Embryonic facial prominence (tissue), 1 donor: ENCODE measurements at regions not wholly inside any gene's neighbourhood (a gene's known extent, or its start where the extent isn't known, plus 50 kb on each side); places are given as distances from the start of the nearest gene placed in this dataset.

ENCODE experiments used
- DNase-seq: peaks from one replicate; pipeline ENCODE4 v3.0.0-alpha.2; 2016; ENCODE audit errors: extremely low spot score

DNA sequence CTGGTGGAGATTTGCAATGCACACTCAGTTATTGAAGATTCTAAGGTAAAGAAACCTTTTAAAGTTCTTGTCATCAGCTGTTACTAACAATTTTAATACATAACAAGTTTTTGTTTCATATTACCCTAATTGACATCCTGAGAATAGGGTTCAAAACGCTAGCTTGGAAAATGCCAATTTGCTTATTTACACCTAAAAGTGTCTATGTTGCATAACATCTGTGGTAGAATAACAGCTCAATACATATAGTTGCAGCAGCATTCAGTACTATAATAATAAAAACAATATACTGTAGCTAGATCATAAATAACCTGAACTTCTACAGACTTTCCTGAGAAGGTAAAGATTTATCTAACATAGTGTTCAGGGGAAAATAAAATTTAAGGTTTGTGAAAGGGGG lies 219.0 kb downstream of the OSR1 start:
- DNase-seq: no peak

- DNase-seq: no peak
These were observed 220.1 kb downstream of the OSR1 start for GRCh38 chr2:19138264-19138825.

- no peak for DNase-seq
These were observed 221.0 kb downstream of the OSR1 start for GRCh38 chr2:19137433-19137832.

GRCh38 chr2:19132967-19133366 lies 225.5 kb downstream of the OSR1 start:
- no peak for DNase-seq

DNA sequence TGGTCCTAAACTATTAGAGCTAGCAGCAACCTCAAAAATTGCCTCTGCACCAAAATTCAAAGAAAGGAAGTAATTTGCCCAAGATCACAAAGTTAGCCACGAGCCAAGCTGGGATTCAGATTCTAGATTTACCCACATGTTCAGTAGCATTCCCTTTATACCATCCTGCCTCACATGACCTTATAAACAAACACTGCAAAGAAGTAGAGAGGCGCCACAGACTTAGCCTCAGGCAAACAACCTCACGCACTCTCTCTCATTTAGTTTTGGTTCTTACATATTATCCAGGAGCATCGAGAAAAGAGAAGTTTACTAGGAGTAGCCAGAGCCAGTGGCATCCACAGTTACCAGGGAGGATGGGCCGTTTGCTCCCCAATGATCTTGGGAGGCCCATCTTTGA lies 226.6 kb downstream of the OSR1 start:
- no peak for DNase-seq

GRCh38 chr2:19128148-19128547 lies 230.3 kb downstream of the OSR1 start:
- DNase-seq: no peak

DNA sequence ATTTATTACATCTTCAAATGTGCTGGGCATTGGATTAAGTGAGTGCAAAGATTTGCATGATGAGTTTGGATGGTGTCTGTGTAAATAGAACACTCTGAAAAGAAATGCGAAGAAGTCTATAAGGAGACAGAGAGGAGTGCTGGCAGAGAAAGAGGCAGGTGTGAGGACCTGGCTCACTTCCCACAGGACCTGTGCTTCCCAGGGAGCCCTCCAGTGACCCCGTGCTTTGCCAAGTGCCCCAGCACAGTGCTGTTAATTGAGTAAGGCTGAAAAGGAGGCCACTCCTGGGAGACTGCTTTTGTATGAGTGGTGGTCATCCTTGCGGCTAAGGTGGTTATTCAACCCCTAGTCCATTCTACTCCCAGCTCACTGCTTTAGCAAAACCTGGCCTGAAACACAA lies 230.8 kb downstream of the OSR1 start:
- no peak for DNase-seq

DNA sequence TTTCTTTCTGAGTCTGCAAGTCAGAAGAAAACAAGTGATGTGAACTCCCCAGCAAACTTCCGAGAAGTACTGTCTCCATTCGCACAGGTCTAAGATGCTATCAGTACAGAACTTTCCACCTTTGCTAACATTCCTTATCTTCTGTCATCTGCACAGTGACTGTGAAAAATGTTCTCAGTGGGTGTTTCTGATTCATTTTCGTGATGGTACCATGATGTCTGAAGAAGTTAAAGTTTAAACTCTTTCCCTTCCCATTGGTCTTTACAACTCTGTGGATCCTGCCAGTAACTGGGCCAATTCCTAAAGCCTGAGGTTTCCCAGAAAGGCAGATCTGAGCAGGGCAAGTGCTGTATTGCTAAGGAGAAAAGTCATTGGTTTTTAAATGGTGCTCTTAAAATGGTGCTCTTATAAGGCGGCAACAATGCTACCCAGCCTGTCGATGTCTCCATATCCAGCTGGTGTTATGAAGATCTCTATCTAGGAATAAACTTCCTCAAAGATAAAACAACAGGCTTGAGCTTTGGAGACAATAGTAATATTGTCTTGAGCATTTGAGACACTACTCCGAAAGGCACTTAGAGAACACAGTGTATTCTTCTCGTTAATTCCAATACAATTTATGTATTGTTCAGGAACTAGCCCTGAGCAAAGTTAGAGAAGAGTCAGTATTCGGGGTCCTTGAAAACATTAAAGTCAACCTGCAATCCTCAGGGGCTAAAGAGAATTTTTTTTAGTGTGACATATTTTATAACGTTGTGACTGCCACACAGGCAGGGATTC lies 232.3 kb downstream of the OSR1 start:
- no peak for DNase-seq

- DNase-seq: no peak
These were observed 234.3 kb downstream of the OSR1 start for GRCh38 chr2:19124135-19124534.

DNA sequence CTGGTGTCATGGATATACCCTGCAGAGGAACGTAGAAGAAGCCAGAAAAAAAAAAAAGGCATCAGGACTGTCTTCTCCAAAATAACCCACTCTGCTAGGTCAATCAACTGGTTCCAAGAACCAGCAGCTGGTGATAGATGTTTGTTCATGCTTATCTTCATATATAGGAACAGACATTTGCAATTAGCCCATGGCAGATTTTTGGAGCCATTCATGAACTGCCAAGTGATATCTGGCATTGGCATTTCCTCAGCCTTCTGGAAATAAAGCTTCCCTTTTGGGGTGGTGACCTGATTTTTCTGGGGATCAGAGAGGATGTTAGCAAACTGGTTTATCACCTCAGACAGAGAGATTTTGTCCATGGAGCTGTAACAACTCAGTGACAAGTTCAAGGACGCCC lies 234.9 kb downstream of the OSR1 start:
- DNase-seq: no peak

GRCh38 chr2:19122220-19122619 lies 236.2 kb downstream of the OSR1 start:
- no peak for DNase-seq

DNA sequence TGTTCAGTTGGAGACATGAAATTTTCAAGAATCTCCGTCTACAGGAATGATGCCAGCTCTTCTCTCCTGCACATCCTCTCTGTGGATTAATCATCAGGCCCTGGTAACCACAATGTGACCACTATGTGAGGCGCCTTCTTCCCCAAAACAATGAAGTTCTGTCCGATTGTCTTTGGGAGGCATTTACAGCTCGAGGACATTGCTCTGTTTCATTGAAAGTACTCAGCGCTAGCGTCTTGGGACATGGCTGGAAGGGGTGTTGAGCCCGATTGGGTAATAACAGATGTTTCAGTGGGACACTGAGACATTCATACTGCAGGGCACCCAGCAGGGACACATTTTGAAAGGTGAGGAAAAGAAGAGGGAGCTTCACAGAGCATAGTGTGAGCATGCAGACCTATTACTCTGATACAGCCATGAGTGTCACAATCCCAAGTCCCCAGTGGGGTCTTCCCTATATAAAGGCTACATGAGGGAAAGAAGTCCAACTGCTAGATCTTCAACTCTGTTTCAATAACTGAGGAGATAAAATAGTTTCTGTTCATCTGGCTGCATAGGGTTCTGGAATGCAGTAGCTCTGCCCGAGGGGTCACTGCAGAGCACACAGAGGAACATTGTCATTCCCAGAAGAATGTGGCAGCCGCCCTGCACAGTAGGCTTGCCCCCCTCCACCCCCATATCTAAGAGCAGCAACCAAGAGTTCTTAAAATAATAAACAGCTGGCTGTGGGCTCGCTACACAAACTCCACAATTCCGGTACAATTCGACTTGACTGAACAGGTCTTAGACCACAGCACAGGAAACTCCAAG lies 237.3 kb downstream of the OSR1 start:
- DNase-seq: no peak

DNA sequence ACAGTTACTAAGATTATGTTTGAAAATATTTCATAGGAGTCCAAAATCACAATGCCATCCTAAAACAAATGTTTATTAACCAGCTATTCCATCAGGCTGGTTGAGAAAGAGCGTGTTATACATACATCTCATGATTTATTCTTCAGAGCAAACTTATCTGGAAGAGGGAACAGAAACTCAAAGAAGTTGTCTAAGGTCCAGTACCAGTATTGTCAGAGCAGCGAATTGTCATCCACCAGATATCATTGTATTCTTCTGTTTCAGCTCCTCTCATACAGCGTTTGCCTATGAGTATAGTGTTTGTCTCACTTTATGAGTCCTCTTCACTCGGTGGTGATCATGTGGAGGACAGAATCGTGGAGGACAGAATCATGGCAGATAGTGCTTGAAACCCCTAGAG lies 238.2 kb downstream of the OSR1 start:
- no peak for DNase-seq

GRCh38 chr2:19119326-19120001 lies 239.0 kb downstream of the OSR1 start:
- DNase-seq: no peak

- DNase-seq: no peak
These were observed 241.5 kb downstream of the OSR1 start for GRCh38 chr2:19116918-19117317.

DNA sequence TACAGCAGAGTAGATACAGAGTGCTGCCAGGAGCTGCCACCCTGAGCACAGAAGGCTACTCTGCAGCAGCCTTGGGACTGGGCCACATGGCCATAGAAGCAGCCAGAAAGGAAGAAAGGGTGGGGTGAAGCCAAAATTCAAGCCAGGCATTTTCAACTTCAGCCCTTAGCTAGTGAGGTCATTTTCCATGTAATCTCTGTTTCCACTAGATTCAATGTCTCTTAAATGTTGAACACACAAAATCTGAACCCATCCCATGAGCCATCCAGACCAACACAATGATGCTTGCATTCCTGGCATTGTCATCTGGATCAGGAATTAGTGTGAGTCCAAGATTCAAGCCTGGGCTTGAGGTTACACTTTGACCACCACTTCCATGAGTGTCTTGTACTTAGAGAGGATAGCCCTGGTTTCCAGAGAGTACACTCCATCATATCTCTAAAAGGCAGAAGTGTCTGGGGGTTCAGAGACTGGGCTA lies 243.6 kb downstream of the OSR1 start:
- no peak for DNase-seq

GRCh38 chr2:19114126-19114525 lies 244.3 kb downstream of the OSR1 start:
- DNase-seq: no peak

DNA sequence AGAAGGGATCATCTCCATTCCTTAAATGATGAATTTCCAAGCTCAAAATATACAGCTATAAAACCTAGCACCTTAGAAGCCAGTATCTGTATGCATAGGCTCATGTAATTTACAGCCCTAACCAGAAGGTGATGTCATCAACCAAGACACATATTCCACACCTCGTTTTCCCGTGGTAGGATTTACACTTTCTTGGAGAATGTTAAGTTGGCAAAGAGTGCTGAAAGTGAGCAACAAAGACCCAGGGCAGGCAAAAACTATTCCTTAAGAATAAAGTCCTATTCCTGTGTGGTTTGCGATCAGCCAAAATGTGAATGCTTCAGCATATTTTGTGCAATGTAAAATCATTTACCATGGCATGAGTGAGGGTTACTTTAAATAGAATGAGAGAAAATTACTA lies 247.1 kb downstream of the OSR1 start:
- DNase-seq: no peak

- DNase-seq: no peak
These were observed 248.9 kb downstream of the OSR1 start for GRCh38 chr2:19109518-19109917.

- DNase-seq: no peak
These were observed 252.0 kb downstream of the OSR1 start for GRCh38 chr2:19106376-19106775.

DNA sequence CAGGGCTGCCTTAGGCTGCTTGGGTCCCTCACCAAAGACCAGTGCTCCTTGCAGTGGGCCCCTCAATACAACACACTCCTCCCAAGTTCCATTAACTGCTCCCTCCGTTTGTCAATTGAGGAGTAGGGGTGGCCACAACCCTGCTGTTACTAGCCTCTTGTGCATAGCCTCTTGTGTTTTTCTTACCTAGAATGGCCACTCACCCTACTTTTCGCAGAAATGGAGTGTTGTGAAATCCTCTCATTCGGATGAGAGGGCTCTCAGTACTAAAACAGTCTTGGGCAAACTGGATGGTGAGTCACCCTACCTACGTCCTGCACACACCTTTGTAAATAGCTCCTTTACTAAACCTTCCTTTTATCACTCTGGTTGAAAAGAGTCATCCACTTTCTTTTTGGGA lies 253.9 kb downstream of the OSR1 start:
- DNase-seq: no peak
